ENCODE measurements at regions not wholly inside any gene's neighbourhood (a gene's known extent, or its start where the extent isn't known, plus 50 kb on each side); places are given as distances from the start of the nearest gene placed in this dataset.
"Not testable (repeated sequence)": the region's sequence is repeated elsewhere in the genome, so short reads cannot be mapped to it uniquely, and the experiment has no call there.

- no peak for DNase-seq (ENCODE audit: low read depth)
Observed at GRCh38 chr2:225842939-225843338, 443.4 kb downstream of the NYAP2 start.

- DNase-seq (ENCODE audit: low read depth) = no peak
Observed at GRCh38 chr2:225841314-225841713, 441.8 kb downstream of the NYAP2 start.

DNA sequence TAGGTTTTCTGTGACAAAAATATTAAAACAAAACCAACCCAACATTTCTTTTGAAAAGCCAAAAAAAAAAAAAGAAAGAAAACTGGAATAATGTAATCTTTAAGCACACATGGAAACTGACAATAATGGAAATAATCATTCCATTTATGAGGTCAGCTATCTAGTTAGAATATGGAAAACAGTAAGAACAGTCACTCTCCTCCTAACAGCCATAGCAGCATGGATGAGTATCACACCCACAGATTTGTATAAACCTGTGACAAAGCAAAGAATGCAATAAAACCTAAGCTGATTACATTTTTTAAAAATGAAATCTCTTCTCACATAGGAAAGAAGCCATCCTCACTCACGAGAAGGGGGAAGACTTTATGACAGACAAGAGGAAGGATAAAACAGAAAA lies 437.8 kb downstream of the NYAP2 start:
- no peak for DNase-seq (ENCODE audit: low read depth)

DNA sequence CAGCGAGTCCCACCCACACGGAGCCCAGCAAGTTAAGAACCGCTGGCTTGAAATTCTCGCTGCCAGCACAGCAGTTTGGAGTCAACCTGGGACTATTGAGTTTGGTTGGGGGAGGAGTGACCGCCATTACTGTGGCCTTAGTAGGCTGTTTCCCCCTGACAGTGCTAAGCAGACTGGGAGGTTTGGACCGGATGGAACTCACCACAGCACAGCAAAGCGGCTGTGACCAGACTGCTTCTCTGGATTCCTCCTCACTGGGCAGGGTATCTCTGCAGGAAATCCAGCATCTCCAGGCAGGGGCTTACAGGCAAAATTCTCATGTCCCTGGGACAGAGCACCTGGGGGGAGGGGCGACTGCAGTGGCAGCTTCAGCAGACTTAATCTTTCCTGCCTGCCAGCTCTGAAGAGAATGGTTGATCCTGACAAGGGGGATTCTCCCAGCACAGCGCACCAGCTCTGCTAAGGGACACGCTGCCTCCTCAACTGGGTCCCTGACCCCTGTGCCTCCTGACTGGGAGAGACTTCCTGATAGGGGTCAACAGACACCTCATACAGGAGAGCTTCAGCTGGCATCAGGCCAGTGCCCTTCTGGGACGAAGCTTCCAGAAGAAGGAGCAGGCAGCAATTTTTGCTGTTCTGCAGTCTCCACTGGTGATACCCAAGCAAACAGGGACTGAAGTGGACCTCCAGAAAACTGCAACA lies 425.4 kb downstream of the NYAP2 start:
- DNase-seq (ENCODE audit: low read depth) = no peak

GRCh38 chr2:225821351-225821750 lies 421.8 kb downstream of the NYAP2 start:
- no peak for DNase-seq (ENCODE audit: low read depth)

DNA sequence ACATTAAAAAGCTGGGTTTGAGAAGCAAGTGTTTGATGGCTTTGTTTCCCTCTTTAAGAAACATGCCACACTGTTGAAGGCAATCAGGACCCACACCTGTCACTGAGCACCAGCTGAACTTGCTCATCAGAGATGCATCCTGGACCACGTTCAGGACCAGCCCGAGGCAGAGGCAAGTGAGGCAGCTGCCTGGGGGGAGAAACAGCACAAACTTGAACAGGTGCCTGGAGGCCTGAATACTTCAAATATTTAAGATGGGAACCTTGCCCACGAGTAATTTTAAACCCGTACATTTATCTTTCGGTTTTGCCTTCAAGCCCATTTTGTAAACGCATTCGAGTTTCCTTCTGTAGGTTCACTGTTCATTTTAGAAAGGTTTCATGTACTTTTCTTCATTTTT lies 421.3 kb downstream of the NYAP2 start:
- DNase-seq (ENCODE audit: low read depth) = no peak

- DNase-seq (ENCODE audit: low read depth) = no peak
Observed at GRCh38 chr2:225814554-225814953, 415.0 kb downstream of the NYAP2 start.

- DNase-seq (ENCODE audit: low read depth) = no peak
Observed at GRCh38 chr2:225806105-225806504, 406.6 kb downstream of the NYAP2 start.

DNA sequence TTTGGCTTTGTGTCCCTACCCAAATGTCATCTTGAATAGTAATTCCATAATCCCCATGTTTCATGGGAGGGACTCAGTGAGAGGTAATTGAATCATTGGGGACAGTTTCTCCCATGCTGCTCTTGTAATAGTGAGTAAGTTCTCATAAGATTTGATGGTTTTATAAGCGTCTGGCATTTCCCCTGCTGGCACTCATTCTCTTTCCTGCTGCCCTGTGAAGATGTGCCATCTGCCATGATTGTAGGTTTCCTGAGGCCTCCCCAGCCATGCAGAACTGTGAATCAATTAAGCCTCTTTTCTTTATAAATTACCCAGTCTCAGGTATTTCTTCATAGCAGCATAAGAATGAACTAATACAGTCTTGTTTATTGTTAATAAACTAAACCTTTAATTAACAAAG lies 402.6 kb downstream of the NYAP2 start:
- DNase-seq (ENCODE audit: low read depth) = not testable (repeated sequence)

- no peak for DNase-seq (ENCODE audit: low read depth)
Observed at GRCh38 chr2:225797394-225797793, 397.9 kb downstream of the NYAP2 start.

GRCh38 chr2:225794652-225795400 lies 395.3 kb downstream of the NYAP2 start:
- no peak for DNase-seq (ENCODE audit: low read depth)

DNA sequence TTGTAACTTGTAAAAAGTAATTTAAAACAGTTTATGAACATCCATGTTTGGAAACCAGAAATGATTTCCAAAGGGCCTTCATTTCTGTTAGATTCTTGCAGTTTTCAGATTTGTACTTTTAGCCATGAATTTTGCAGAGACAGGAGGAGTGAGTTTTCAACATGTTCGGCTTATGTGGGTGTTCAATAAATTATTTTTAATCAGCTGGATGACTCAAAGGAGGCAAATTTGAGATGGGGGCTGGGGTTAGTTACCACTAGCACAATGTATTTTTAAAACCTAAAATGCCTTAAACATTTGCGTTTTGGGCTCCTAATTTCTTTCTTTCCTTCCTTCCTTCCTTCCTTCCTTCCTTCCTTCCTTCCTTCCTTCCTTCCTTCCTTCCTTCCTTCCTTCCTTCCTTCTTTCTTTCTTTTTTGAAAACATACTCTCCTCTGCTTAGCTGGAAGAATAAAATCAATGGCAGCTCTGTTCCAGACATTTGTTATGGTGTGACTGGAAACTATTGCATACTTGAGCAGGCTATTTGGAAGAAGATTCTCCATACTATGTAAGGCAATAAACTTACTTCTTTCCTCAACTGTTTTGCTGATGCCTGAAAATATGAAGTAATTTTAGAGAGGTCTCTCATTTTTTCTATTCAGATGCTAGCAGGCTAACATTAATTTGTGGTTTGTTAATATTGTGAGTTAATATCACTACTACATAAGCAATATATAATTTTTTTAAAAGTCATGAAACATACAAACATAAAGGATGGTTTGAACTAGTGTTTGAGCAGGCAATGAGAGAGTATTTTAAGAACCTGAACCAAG lies 394.4 kb downstream of the NYAP2 start:
- no peak for DNase-seq (ENCODE audit: low read depth)

GRCh38 chr2:225788571-225789094 lies 389.1 kb downstream of the NYAP2 start:
- DNase-seq (ENCODE audit: low read depth) = no peak

DNA sequence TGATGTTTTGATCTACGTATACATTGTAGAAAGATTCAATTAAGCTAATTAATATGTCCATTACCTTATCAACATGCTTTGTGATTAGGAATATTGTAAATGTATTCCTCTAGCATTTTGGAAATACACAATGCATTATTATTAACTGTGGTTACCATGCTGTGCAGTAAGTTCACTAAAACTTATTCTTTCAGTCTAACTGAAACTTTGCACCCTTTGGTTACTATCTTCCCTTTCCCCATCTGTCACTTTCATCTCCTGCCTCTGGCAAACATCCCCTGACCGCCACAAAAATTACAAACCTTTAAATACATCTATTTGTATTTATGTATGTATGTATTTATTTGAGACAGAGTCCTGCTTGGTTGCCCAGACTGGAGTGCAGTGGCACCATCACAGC lies 388.0 kb downstream of the NYAP2 start:
- DNase-seq (ENCODE audit: low read depth) = no peak

DNA sequence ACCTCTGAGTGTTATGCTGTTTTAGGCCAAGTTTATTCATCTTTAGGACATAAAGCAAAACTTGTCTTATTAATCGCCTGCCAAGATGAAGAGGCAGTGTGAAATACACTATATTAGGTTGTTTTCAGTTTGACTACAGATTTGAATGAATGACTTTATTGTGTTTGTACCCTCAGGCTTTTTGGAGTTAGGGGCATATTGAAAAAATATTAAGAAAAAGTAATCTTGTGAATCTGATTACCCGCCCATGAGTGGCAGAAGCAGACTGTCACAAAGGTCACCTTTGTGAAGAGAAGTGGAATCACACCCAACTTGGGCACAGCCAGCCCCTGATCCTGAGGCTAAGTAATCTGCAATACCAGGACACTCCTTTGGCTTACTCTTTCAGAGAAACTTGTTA lies 382.5 kb downstream of the NYAP2 start:
- no peak for DNase-seq (ENCODE audit: low read depth)

GRCh38 chr2:225781145-225781544 lies 381.6 kb downstream of the NYAP2 start:
- DNase-seq (ENCODE audit: low read depth) = no peak

GRCh38 chr2:225779829-225780228 lies 380.3 kb downstream of the NYAP2 start:
- no peak for DNase-seq (ENCODE audit: low read depth)

DNA sequence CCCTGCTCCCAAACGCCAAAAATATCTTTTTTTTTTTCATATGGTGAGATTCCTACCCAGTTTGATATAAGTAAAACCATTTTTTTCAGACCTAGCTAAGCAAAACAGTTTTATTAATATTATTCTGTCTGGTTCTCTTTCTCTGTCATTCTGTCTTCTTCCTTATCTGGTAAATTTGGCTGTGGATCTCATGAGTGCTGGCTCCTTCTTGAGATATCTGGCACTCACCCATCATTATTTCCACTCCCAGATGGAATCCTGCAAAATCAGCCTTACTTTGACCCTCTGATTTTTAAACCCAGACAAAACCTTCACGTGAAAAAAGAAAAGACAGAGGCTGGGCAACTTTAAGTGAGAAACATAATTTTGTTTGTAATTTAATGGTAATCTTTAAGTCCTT lies 373.6 kb downstream of the NYAP2 start:
- DNase-seq (ENCODE audit: low read depth) = no peak

DNA sequence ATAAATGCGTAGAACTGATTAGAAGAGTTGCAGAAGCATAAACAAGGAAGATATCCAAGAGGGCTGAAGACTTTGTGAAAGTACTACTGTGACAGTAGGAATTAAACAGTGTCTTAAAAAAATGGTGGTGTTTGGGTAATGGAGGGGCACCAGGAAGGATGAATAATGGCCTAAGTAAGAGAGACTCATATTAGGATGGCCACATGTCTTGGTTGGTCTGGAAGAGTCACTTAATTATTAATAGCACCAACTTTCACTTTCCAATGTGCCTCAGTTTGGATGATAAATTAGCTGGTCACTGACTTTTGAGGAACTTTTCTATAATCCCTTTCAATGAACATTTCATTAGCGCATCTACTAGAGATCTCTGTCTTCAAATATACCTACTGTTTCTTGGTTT lies 372.2 kb downstream of the NYAP2 start:
- DNase-seq (ENCODE audit: low read depth) = no peak

GRCh38 chr2:225768741-225769140 lies 369.2 kb downstream of the NYAP2 start:
- no peak for DNase-seq (ENCODE audit: low read depth)

DNA sequence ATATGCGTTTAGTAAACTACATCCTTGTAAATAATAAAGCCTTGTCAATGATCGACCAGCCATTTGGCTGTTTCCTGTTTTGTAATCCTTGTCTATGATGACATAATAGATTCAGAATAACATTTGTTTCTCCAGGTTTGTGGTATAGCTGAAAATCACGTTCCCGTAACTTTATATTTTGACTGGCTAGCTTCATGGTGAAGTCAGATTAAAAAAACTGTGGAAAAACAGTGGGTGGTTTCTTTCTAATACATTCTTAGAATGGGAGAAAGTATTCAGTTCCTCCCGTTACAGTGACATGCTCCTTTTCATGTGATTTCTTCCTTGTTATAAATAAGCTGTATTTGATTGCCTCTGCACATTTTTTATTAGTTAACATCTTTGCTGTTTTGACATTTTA lies 366.9 kb downstream of the NYAP2 start:
- no peak for DNase-seq (ENCODE audit: low read depth)

DNA sequence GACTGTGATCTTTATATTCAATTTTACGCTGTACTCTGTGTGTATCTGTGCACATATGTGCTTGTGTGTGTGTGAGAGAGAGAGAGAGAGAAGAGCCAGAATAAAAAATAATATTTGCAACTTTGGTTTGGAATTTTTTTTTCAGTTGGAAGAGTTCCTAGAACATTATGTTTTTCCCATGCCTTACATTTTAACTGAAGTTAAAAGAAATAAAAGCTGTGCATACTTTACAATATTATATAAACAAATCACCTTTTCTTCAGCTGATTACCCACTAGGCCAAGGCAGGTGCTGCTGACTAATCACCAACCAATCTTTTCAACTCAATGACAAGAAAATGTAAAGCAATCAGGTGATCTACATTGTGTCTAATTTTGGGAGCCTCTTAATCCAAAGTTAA lies 366.3 kb downstream of the NYAP2 start:
- DNase-seq (ENCODE audit: low read depth) = no peak

All from Daoy (cell line).